Skin of body (tissue), 1 donor: ENCODE measurements at regions not wholly inside any gene's neighbourhood (a gene's known extent, or its start where the extent isn't known, plus 50 kb on each side); places are given as distances from the start of the nearest gene placed in this dataset.

Experiments used
- DNase-seq: peaks from one replicate; lab custom pipeline; 2025; lab: John Stamatoyannopoulos, UW

DNA sequence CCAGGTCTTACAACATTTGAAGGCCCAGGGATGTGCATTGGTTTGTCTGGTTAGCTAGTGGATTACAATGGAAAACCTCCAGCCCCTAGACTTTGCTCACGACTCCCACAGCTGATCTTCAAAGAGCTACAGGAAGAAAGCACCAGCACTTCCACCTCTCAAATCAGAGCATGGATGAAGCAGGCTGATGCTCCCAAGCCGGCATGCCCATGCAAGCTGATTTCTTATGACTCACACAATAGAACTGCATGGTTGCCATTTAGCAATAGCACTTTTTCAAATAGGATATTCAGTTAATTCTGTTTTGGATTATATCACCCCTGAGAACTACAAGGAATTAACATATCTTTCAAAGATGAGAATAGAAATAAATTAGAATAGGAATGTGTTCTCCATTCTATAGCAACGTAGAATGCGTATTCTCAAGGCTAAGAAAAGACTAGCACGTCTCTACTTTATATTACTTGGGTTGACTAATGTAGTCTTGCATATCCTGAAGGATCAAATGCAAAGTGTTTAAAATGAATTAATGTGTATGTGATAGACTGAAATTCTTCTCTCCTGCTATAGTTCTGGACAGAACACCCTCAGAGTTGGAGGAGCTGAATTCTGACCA, 292.4 kb downstream of the TRIB2 start:
- no peak for DNase-seq

DNA sequence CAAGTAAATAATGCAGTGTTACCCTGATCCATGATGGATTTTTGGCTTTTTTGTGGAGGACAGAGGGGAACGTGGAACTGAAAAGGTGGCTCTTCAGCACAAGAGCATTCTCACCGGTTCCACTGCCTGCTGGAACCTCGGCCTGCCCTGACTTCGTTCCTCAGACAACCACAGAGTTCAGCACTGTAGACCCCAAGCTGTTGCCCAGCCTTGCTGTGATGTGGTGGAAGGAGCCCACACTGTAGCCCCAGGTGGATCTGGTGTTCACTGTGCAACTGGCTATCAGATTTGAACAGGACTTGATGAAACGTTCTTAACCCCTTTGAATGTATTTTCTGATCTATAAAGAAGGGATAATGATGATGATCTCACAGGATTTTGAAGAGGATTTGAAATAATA, 293.5 kb downstream of the TRIB2 start:
- DNase-seq: no peak

GRCh38 chr2:13014783-13015182, 298.0 kb downstream of the TRIB2 start:
- no peak for DNase-seq

GRCh38 chr2:13015532-13016320, 299.0 kb downstream of the TRIB2 start:
- no peak for DNase-seq

DNA sequence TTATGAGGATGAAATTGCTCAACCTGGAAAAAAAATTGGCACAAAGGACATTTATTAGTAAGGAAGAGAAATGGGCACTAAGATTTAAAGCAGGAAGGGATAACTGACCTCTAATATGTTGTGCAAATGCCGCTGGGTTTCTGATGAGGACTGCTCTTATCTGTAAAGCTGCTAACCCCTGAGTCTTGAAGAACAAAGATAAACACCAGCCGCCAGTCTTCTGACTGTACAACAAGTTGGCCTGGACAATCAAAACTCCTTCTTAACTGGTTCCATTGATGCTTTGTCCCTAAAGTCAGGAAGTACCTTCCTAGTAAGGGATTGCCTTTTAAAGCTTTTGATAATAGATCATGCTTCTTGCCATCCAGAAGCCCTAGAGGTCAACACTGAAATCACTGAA, 301.8 kb downstream of the TRIB2 start:
- no peak for DNase-seq

- no peak for DNase-seq
Measured at GRCh38 chr2:13019781-13020180, 303.0 kb downstream of the TRIB2 start.

- no peak for DNase-seq
Measured at GRCh38 chr2:13020469-13020868, 303.7 kb downstream of the TRIB2 start.

DNA sequence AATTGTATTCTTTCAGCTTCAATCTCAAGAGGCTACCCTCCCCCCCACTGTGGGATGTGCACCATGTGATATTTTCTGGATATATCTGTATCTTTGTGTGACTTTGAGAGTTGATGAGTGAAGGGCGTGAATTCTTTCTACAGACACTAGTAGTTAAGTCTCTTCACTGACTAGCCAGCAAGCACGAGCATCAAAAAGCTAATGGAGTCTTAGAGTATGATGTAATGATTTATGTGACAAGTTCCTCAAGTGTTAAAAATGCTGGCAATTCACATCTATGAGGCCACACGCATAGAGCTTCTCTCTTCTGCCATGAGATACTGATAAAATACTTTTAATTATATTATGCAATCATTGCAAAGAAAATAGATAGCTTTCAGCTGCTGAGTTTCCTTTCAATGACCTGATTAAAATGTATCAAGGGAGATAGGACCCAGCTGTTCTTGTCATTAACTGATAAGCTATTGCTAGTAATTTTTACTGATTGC, 304.8 kb downstream of the TRIB2 start:
- DNase-seq: peak; percentile 74

- DNase-seq: no peak
Measured at GRCh38 chr2:13030606-13031005, 313.9 kb downstream of the TRIB2 start.

DNA sequence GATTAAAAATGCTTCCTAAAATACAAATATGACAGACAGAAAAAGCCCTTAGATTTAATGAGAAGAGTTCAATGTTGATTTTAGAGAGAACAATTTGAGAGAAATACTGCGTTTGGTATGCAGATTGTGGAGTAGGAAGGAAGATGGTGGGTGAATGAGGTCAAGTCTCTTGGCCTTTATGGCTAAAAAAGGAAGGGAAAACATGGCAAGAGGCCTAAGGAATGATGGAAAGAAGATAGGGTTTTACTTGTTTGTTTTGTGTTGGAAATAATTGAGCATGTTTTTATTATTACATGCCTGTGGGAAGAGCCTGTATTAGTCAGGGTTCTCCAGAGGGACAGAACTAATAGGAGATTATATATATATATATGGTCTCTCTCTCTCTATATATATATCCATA, 318.1 kb downstream of the TRIB2 start:
- DNase-seq: no peak

DNA sequence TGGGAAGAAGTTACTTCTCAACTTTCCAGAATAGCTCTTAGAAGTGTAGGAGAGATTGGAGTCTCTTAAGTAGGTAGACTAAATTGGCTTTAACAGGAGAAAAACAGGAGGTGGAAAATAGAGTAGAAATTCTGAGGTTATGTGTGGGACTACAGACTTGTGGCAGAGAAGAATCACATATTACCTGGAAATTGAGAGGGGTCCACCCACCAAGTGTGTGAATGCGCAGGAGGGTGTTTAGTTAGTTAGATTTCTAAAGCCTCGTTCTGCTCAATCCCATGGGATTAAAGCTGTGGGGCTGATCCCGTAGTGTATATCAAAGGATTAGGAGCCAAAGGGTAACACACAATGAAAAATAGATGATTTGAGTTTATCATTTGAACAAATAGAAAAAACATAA, 319.1 kb downstream of the TRIB2 start:
- DNase-seq: no peak

DNA sequence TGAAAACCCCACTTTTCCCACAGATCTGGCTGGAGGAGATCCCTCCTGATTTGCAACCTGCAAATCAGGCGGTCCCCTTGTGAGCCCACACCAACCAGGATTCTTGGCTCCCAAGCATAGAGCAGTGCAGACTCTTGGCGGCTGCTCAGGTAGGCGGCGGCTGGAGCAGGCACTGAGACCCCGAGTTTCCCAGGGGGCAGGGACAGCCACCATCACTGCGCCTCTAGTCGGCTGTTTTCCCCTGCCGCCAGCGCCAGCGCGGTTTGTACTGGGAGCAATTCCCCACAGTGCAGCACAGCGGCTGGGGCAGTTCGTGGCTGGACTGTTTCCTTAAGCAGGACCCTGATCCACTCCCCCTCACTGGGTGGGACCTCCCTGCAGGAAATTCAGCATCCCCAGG, 323.3 kb downstream of the TRIB2 start:
- DNase-seq: no peak

GRCh38 chr2:13046557-13047165, 329.9 kb downstream of the TRIB2 start:
- no peak for DNase-seq

DNA sequence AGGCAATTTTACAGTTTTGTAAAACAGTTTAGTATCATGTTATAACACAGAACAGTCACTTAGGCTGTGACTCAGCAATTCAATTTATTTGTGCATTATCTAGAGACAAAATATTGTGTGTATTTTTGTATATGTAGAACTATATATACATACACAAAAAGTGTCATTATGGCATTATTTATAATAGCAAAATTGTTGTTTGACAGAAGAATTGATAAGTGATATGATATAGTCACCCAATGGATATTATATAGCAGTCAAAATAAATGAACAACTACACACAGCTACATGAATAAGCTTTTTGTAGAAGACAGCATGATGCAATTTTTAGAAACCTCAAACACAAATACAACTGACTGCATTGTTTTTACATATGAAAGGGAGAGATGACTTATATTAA, 334.0 kb downstream of the TRIB2 start:
- DNase-seq: no peak

- DNase-seq: no peak
Measured at GRCh38 chr2:13052547-13052946, 335.8 kb downstream of the TRIB2 start.

DNA sequence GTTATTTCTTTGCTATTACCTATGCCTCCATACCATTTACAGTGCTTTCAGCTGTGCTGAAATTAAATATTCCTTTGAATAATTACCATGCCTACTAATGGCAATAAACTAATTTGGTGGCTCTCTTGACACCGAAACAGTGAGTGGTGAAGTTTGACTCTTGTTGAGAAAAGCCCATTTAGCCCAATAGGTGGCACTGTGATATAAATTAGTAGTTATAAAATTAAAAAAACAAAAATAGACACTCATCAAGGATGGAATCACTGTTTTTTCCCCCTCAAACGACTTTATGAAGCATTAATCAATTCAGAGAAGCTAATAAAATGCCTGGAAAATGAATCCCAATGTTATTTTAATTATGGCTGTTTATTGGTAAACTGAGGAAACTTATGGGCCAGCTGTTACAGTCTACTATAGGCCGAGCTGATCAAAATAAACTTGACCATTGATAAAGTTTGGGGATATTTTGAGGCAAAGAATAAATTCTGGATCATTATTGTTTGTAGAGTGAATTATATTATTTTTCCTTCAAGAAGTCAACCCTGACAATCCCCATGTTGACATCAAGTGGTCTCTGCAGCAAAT, 339.6 kb downstream of the TRIB2 start:
- no peak for DNase-seq

DNA sequence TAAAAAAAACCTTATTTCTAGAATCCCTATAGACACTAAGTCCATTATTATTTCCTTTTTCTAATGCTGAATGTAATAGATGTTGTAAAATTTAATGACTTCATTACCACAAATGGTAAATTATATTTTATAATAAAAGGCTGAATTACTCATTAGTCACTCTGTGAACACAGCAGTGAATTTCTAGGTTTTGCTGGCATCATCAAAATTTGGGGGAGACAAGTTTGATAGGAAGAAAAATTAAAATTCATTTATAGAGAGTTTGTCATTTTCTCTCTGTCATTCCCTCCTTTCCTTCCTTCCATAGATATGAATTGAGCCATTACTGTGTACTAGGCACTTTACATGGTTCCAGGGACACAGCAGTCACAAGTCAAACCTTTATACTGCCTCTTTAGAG, 340.9 kb downstream of the TRIB2 start:
- DNase-seq: no peak

GRCh38 chr2:13066676-13067075, 349.9 kb downstream of the TRIB2 start:
- no peak for DNase-seq

GRCh38 chr2:13067508-13067907, 350.8 kb downstream of the TRIB2 start:
- no peak for DNase-seq

GRCh38 chr2:13089971-13090370, 373.2 kb downstream of the TRIB2 start:
- DNase-seq: no peak

- no peak for DNase-seq
Measured at GRCh38 chr2:13091455-13091854, 374.7 kb downstream of the TRIB2 start.

- DNase-seq: no peak
Measured at GRCh38 chr2:13091861-13092378, 375.2 kb downstream of the TRIB2 start.
